ENCODE measurements at regions not wholly inside any gene's neighbourhood (a gene's known extent, or its start where the extent isn't known, plus 50 kb on each side); places are given as distances from the start of the nearest gene placed in this dataset.
A peak's percentile ranks its signal among the peaks of the same experiment; 100 is the strongest.

DNA sequence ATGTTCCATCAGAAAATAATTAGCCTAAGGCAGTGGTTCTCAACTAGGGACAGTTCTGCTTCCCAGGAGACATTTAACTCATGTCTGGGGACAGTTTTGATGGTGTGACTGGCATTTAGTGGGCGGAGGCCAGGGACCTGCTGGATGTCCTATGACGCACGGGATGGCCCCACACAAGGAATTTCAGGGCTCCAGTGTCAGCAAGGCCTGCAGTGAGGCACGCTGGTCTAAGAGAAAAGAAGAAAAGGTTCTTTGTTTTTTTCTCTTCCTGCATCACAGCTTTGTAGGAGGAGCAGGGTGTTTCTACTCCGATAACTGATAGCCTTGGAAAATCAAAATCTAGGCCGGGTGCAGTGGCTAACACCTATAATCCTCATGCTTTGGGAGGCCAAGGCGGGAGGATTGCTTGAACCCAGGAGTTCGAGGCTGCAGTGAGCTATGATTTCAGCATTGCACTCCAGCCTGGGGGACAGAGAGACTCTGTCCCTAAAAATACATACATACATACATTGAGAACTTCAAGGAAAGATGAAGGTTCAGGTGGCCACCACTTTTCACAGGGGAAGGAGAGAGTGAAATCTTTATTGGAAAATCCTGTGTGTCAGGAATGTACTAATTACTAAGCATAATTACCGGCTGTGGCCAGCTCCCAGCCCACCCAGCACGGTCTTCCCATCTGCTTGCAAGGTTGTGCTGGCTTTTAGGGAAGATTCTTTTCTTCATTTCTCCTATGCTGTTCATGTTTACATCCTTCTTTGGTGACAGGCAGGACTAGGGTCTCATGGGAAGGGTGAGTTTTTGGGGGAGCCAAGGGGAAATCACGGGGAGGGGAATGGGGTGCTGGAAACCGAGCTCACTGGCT lies 150.4 kb downstream of the ACTR3B start (continued):
- no peak for TF ChIP-seq TCF12 (IDR thresholded peaks at IDR 0.05)
- no peak for TF ChIP-seq TCF12 (CRISPR knock-in tag; IDR thresholded peaks at IDR 0.05)
- TF ChIP-seq, protein P1, sequence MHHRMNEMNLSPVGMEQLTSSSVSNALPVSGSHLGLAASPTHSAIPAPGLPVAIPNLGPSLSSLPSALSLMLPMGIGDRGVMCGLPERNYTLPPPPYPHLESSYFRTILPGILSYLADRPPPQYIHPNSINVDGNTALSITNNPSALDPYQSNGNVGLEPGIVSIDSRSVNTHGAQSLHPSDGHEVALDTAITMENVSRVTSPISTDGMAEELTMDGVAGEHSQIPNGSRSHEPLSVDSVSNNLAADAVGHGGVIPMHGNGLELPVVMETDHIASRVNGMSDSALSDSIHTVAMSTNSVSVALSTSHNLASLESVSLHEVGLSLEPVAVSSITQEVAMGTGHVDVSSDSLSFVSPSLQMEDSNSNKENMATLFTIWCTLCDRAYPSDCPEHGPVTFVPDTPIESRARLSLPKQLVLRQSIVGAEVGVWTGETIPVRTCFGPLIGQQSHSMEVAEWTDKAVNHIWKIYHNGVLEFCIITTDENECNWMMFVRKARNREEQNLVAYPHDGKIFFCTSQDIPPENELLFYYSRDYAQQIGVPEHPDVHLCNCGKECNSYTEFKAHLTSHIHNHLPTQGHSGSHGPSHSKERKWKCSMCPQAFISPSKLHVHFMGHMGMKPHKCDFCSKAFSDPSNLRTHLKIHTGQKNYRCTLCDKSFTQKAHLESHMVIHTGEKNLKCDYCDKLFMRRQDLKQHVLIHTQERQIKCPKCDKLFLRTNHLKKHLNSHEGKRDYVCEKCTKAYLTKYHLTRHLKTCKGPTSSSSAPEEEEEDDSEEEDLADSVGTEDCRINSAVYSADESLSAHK (CRISPR knock-in tag; IDR thresholded peaks at IDR 0.05; ENCODE audit: borderline replicate concordance) = no peak
- no peak for TF ChIP-seq ZNF124 (CRISPR knock-in tag; IDR thresholded peaks at IDR 0.05)
- TF ChIP-seq, protein P2, sequence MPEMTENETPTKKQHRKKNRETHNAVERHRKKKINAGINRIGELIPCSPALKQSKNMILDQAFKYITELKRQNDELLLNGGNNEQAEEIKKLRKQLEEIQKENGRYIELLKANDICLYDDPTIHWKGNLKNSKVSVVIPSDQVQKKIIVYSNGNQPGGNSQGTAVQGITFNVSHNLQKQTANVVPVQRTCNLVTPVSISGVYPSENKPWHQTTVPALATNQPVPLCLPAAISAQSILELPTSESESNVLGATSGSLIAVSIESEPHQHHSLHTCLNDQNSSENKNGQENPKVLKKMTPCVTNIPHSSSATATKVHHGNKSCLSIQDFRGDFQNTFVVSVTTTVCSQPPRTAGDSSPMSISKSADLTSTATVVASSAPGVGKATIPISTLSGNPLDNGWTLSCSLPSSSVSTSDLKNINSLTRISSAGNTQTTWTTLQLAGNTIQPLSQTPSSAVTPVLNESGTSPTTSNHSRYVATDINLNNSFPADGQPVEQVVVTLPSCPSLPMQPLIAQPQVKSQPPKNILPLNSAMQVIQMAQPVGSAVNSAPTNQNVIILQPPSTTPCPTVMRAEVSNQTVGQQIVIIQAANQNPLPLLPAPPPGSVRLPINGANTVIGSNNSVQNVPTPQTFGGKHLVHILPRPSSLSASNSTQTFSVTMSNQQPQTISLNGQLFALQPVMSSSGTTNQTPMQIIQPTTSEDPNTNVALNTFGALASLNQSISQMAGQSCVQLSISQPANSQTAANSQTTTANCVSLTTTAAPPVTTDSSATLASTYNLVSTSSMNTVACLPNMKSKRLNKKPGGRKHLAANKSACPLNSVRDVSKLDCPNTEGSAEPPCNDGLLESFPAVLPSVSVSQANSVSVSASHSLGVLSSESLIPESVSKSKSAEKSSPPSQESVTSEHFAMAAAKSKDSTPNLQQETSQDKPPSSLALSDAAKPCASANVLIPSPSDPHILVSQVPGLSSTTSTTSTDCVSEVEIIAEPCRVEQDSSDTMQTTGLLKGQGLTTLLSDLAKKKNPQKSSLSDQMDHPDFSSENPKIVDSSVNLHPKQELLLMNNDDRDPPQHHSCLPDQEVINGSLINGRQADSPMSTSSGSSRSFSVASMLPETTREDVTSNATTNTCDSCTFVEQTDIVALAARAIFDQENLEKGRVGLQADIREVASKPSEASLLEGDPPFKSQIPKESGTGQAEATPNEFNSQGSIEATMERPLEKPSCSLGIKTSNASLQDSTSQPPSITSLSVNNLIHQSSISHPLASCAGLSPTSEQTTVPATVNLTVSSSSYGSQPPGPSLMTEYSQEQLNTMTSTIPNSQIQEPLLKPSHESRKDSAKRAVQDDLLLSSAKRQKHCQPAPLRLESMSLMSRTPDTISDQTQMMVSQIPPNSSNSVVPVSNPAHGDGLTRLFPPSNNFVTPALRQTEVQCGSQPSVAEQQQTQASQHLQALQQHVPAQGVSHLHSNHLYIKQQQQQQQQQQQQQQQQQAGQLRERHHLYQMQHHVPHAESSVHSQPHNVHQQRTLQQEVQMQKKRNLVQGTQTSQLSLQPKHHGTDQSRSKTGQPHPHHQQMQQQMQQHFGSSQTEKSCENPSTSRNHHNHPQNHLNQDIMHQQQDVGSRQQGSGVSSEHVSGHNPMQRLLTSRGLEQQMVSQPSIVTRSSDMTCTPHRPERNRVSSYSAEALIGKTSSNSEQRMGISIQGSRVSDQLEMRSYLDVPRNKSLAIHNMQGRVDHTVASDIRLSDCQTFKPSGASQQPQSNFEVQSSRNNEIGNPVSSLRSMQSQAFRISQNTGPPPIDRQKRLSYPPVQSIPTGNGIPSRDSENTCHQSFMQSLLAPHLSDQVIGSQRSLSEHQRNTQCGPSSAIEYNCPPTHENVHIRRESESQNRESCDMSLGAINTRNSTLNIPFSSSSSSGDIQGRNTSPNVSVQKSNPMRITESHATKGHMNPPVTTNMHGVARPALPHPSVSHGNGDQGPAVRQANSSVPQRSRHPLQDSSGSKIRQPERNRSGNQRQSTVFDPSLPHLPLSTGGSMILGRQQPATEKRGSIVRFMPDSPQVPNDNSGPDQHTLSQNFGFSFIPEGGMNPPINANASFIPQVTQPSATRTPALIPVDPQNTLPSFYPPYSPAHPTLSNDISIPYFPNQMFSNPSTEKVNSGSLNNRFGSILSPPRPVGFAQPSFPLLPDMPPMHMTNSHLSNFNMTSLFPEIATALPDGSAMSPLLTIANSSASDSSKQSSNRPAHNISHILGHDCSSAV (CRISPR knock-in tag; IDR thresholded peaks at IDR 0.05; ENCODE audit: borderline replicate concordance) = no peak
- TF ChIP-seq STAG1 (CRISPR knock-in tag; IDR thresholded peaks at IDR 0.05) = no peak
- peak; percentile 33; the same call in 1 of the 2 replicates for TF ChIP-seq MED1 (CRISPR knock-in tag; IDR thresholded peaks at IDR 0.05)
- no peak for TF ChIP-seq DNMT1 (CRISPR knock-in tag; IDR thresholded peaks at IDR 0.05)
- no peak for TF ChIP-seq KDM6A (CRISPR knock-in tag; IDR thresholded peaks at IDR 0.05; ENCODE audit: low read depth)
- TF ChIP-seq KLF6 (CRISPR knock-in tag; IDR thresholded peaks at IDR 0.05) = no peak
- TF ChIP-seq ZKSCAN5 (CRISPR knock-in tag; IDR thresholded peaks at IDR 0.05) = no peak
- TF ChIP-seq, protein P3, sequence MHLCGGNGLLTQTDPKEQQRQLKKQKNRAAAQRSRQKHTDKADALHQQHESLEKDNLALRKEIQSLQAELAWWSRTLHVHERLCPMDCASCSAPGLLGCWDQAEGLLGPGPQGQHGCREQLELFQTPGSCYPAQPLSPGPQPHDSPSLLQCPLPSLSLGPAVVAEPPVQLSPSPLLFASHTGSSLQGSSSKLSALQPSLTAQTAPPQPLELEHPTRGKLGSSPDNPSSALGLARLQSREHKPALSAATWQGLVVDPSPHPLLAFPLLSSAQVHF (CRISPR knock-in tag; IDR thresholded peaks at IDR 0.05) = no peak
- TF ChIP-seq, protein P4, sequence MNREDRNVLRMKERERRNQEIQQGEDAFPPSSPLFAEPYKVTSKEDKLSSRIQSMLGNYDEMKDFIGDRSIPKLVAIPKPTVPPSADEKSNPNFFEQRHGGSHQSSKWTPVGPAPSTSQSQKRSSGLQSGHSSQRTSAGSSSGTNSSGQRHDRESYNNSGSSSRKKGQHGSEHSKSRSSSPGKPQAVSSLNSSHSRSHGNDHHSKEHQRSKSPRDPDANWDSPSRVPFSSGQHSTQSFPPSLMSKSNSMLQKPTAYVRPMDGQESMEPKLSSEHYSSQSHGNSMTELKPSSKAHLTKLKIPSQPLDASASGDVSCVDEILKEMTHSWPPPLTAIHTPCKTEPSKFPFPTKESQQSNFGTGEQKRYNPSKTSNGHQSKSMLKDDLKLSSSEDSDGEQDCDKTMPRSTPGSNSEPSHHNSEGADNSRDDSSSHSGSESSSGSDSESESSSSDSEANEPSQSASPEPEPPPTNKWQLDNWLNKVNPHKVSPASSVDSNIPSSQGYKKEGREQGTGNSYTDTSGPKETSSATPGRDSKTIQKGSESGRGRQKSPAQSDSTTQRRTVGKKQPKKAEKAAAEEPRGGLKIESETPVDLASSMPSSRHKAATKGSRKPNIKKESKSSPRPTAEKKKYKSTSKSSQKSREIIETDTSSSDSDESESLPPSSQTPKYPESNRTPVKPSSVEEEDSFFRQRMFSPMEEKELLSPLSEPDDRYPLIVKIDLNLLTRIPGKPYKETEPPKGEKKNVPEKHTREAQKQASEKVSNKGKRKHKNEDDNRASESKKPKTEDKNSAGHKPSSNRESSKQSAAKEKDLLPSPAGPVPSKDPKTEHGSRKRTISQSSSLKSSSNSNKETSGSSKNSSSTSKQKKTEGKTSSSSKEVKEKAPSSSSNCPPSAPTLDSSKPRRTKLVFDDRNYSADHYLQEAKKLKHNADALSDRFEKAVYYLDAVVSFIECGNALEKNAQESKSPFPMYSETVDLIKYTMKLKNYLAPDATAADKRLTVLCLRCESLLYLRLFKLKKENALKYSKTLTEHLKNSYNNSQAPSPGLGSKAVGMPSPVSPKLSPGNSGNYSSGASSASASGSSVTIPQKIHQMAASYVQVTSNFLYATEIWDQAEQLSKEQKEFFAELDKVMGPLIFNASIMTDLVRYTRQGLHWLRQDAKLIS (CRISPR knock-in tag; IDR thresholded peaks at IDR 0.05) = no peak
- TF ChIP-seq ZNF441 (CRISPR knock-in tag; IDR thresholded peaks at IDR 0.05; ENCODE audit: borderline replicate concordance) = no peak
- TF ChIP-seq NFKB2 (CRISPR knock-in tag; IDR thresholded peaks at IDR 0.05; ENCODE audit: borderline replicate concordance) = no peak
